K562 (cell line): ENCODE measurements at regions not wholly inside any gene's neighbourhood (a gene's known extent, or its start where the extent isn't known, plus 50 kb on each side); places are given as distances from the start of the nearest gene placed in this dataset.

Experiments
- ATAC-seq: fragments of 200-7000 bp; cut with Tn5 transposase; 3 replicates; pipeline ENCODE4 v1.9.1; 2020; ENCODE audit warnings: moderate library complexity
- BruUV-seq: library from RNA; stranded (reverse); fragments of 400-500 nt; replicated peaks from 2 replicates; lab custom pipeline; 2021; lab: Mats Ljungman, UMichigan
- CTCF ChIA-PET: fragments of 300-600 bp; formaldehyde crosslinking; extraction: SDS; loops from one replicate; lab custom pipeline; 2021; ENCODE audit warnings: low intra/inter-chr PET ratio; lab: Yijun Ruan, JAX
- POLR2A ChIA-PET: fragments of 300-600, 350-650 bp; sonication (Branson Sonifier 250); formaldehyde crosslinking; extraction: SDS; loops from one replicate; lab custom pipeline; 2021; ENCODE audit warnings: antibody characterized with exemption, inconsistent platforms; lab: Yijun Ruan, JAX
- DNase-seq, 4 experiments: peaks; one replicate each; pipeline versions ENCODE4 v3.0.0 to v3.0.0-alpha.2; 2011 to 2018; ENCODE audit warnings: low spot score in 3 of 4, mixed read lengths in 3 of 4; ENCODE audit errors: extremely low read depth in 1 of 4
- FAIRE-seq: peaks from 2 replicates; lab custom pipeline; 2011; peaks lifted over from hg19 to GRCh38; lab: Jason Lieb, UNC
- H2AFZ ChIP-seq: 2 replicates; pipeline ENCODE4 v1.6.0; 2011; ENCODE audit warnings: low read depth, low read length, control low read depth, inconsistent platforms
- H3K27ac ChIP-seq: fragments of 200-600 bp; 3 replicates; pipeline ENCODE4 v1.8.0; 2011; ENCODE audit warnings: low read depth, mild to moderate bottlenecking, control low read depth, inconsistent platforms, low read length, moderate library complexity, mixed read lengths; ENCODE audit errors: extremely low read depth
- H3K27me3 ChIP-seq, 2 experiments: fragments of 300-600 bp in 1 of 2; 2 replicates in 1 of 2; 3 replicates in 1 of 2; pipeline versions ENCODE4 v1.6.0 to v1.8.0; 2011; ENCODE audit warnings: inconsistent platforms in 2 of 2, low read length in 2 of 2, mild to moderate bottlenecking in 1 of 2, mixed read lengths in 1 of 2, moderate library complexity in 1 of 2; ENCODE audit not compliant: control insufficient read depth in 2 of 2, insufficient read depth in 2 of 2
- H3K36me3 ChIP-seq: fragments of 300-600 bp; 3 replicates; pipeline ENCODE4 v1.8.0; 2011; ENCODE audit warnings: mild to moderate bottlenecking, low read length, inconsistent platforms; ENCODE audit not compliant: control insufficient read depth, insufficient read depth
- H3K4me1 ChIP-seq, 2 experiments: fragments of 200-600 bp in 1 of 2; replicated peaks in 1 of 2; 2 replicates in 1 of 2; 3 replicates in 1 of 2; pipeline versions ENCODE4 v1.5.1 to v1.8.0; 2011; ENCODE audit warnings: inconsistent platforms in 2 of 2, low read length in 2 of 2, mild to moderate bottlenecking in 1 of 2, mixed read lengths in 1 of 2, moderate library complexity in 1 of 2; ENCODE audit not compliant: control insufficient read depth in 2 of 2, insufficient read depth in 2 of 2
- H3K4me2 ChIP-seq: 2 replicates; pipeline ENCODE4 v1.6.1; 2011; ENCODE audit warnings: low read length, control low read depth, inconsistent platforms, mixed read lengths; ENCODE audit not compliant: insufficient read depth
- H3K4me3 ChIP-seq: fragments of 200-600 bp; sonication (generic), shearing (Covaris generic); 2 replicates; pipeline ENCODE4 v1.5.1; 2016; ENCODE audit warnings: control low read depth, inconsistent platforms
- H3K79me2 ChIP-seq: fragments of 200-600 bp; 3 replicates; pipeline ENCODE4 v1.8.0; 2011; ENCODE audit warnings: low read length, inconsistent platforms; ENCODE audit not compliant: control insufficient read depth, insufficient read depth
- H3K9ac ChIP-seq, 2 experiments: 2 replicates each; pipeline versions ENCODE4 v1.6.0 to v1.6.1; 2011; ENCODE audit warnings: low read depth in 2 of 2, low read length in 2 of 2, control low read depth in 1 of 2, inconsistent platforms in 1 of 2, mild to moderate bottlenecking in 1 of 2, mixed read lengths in 1 of 2; ENCODE audit not compliant: insufficient read depth in 1 of 2
- H3K9me1 ChIP-seq: one replicate; pipeline ENCODE4 v1.6.0; 2011; ENCODE audit warnings: inconsistent platforms, mild to moderate bottlenecking, low read length, moderate library complexity; ENCODE audit not compliant: control insufficient read depth, insufficient read depth
- H3K9me3 ChIP-seq: replicated peaks from 2 replicates; pipeline ENCODE4 v1.5.1; 2011; ENCODE audit warnings: low read depth, low read length, inconsistent platforms; ENCODE audit not compliant: control insufficient read depth, insufficient read depth
- H4K20me1 ChIP-seq: replicated peaks from 2 replicates; pipeline ENCODE4 v1.6.1; 2011; ENCODE audit warnings: low read length, inconsistent platforms, mixed read lengths; ENCODE audit not compliant: control insufficient read depth, insufficient read depth
- CEBPB ChIP-seq: fragments of 450-650 bp; IDR thresholded peaks from 2 replicates; pipeline ENCODE4 v1.6.1; 2016; ENCODE audit warnings: missing genetic modification characterization, missing compliant biosample characterization
- HIVEP1 ChIP-seq: fragments of 250-450 bp; sonication (Bioruptor Pico); IDR thresholded peaks from 2 replicates; pipeline ENCODE4 v1.4.0; 2020; ENCODE audit warnings: mild to moderate bottlenecking
- PHB ChIP-seq: fragments of 250-450 bp; sonication (Bioruptor Pico); IDR thresholded peaks from 2 replicates; pipeline ENCODE4 v1.5.0; 2021
- PURB ChIP-seq: sonication (generic); formaldehyde crosslinking; IDR thresholded peaks from 2 replicates; pipeline ENCODE4 v1.9.0; 2021; ENCODE audit warnings: low read depth, mild to moderate bottlenecking, missing genetic modification reagents
- SRSF3 ChIP-seq: fragments of 200-400 bp; formaldehyde crosslinking; IDR thresholded peaks from 2 replicates; pipeline ENCODE4 v1.6.1; 2016; ENCODE audit warnings: mild to moderate bottlenecking, low read length, moderate library complexity; ENCODE audit not compliant: insufficient read depth
- ZBTB17 ChIP-seq: fragments of 450-650 bp; formaldehyde crosslinking; IDR thresholded peaks from 2 replicates; pipeline ENCODE4 v1.4.0; 2020; ENCODE audit warnings: mild to moderate bottlenecking
- ZNF707 ChIP-seq: fragments of 250-450 bp; sonication (Bioruptor Pico); conservative IDR thresholded peaks from 2 replicates; pipeline ENCODE4 v1.8.0; 2022; ENCODE audit warnings: inconsistent platforms, mild to moderate bottlenecking, moderate library complexity
- WGBS: fragments of 100-300 bp; shearing (Covaris generic); methylation state at CpG from one replicate; pipeline ENCODE4 v1.1.6; 2016; ENCODE audit warnings: low coverage, mixed read lengths; ENCODE audit not compliant: insufficient coverage; ENCODE audit errors: missing lambda C conversion rate; 5-methylcytosine and 5-hydroxymethylcytosine counted together
- in situ Hi-C: fragments of 300-500 bp; cut with MboI; formaldehyde crosslinking; loops from 4 replicates; pipeline ENCODE4 v1.15.0; 2018; ENCODE audit warnings: inconsistent platforms, mixed read lengths
- intact Hi-C: fragments of 100-400 bp; cut with micrococcal nuclease; formaldehyde crosslinking; loops from 2 replicates; pipeline ENCODE4 v1.14.2; 2022
- TF ChIP-seq, protein P1 (sequence below): fragments of 250-450 bp; sonication (Bioruptor Pico); IDR thresholded peaks from 2 replicates; pipeline ENCODE4 v1.4.0; 2020; ENCODE audit warnings: mild to moderate bottlenecking, moderate library complexity
- TF ChIP-seq, protein P2 (sequence below), 2 experiments: fragments of 450-650 bp; IDR thresholded peaks; 2 replicates each; pipeline ENCODE4 v1.6.1; 2016; ENCODE audit warnings: mild to moderate bottlenecking in 2 of 2, borderline replicate concordance in 1 of 2, low read depth in 1 of 2, moderate library complexity in 1 of 2

DNA sequence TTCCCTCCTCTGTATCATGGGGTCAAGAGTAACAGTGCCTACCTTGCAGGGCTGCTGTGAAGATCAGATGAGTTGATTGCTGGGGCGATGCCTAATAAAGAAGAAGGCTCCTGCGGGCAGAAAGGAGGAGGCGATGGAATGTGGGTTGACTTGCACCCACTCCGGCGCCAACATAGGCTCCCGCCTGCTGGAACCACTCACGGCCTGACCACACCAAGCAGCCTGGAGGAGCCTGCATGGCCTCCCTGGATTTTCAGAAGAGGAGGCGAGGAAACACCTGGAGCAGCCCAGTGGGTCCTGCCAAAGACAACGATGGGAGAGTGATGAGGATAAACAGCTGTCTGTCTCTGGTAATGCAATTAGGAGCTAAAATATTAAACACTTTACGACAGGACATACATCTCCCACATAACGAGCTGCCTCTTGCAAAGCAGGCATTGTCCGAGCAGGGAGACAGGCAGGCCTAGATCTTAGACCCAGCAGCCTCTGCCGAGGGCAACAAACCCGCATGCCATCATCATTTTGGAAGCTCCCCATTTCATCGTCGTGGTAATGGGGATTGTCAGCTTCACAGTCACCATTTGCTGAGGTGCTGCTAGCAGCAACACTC lies 302.9 kb upstream of the ZMIZ1 start:
- in situ Hi-C loops: no loop called here
- ATAC-seq: no peak
- no peak overlapping the region for H2AFZ ChIP-seq
- H3K4me2 ChIP-seq: no peak overlapping the region
- 2% methylated on average over 16 of the region's 16 CpGs for WGBS
- no TSS peak for BruUV-seq
- TF ChIP-seq HIVEP1 (CRISPR knock-in tag) (no peak), PHB (CRISPR knock-in tag) (no peak), CEBPB (tag) (no peak), SRSF3 (no peak), ZNF707 (CRISPR knock-in tag) (no peak), PURB (CRISPR knock-in tag) (no peak), ZBTB17 (CRISPR knock-in tag) (no peak)
- TF ChIP-seq, protein P1, sequence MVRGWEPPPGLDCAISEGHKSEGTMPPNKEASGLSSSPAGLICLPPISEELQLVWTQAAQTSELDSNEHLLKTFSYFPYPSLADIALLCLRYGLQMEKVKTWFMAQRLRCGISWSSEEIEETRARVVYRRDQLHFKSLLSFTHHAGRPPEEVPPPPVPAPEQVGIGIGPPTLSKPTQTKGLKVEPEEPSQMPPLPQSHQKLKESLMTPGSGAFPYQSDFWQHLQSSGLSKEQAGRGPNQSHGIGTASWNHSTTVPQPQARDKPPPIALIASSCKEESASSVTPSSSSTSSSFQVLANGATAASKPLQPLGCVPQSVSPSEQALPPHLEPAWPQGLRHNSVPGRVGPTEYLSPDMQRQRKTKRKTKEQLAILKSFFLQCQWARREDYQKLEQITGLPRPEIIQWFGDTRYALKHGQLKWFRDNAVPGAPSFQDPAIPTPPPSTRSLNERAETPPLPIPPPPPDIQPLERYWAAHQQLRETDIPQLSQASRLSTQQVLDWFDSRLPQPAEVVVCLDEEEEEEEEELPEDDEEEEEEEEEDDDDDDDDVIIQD: no peak
- TF ChIP-seq, protein P2, sequence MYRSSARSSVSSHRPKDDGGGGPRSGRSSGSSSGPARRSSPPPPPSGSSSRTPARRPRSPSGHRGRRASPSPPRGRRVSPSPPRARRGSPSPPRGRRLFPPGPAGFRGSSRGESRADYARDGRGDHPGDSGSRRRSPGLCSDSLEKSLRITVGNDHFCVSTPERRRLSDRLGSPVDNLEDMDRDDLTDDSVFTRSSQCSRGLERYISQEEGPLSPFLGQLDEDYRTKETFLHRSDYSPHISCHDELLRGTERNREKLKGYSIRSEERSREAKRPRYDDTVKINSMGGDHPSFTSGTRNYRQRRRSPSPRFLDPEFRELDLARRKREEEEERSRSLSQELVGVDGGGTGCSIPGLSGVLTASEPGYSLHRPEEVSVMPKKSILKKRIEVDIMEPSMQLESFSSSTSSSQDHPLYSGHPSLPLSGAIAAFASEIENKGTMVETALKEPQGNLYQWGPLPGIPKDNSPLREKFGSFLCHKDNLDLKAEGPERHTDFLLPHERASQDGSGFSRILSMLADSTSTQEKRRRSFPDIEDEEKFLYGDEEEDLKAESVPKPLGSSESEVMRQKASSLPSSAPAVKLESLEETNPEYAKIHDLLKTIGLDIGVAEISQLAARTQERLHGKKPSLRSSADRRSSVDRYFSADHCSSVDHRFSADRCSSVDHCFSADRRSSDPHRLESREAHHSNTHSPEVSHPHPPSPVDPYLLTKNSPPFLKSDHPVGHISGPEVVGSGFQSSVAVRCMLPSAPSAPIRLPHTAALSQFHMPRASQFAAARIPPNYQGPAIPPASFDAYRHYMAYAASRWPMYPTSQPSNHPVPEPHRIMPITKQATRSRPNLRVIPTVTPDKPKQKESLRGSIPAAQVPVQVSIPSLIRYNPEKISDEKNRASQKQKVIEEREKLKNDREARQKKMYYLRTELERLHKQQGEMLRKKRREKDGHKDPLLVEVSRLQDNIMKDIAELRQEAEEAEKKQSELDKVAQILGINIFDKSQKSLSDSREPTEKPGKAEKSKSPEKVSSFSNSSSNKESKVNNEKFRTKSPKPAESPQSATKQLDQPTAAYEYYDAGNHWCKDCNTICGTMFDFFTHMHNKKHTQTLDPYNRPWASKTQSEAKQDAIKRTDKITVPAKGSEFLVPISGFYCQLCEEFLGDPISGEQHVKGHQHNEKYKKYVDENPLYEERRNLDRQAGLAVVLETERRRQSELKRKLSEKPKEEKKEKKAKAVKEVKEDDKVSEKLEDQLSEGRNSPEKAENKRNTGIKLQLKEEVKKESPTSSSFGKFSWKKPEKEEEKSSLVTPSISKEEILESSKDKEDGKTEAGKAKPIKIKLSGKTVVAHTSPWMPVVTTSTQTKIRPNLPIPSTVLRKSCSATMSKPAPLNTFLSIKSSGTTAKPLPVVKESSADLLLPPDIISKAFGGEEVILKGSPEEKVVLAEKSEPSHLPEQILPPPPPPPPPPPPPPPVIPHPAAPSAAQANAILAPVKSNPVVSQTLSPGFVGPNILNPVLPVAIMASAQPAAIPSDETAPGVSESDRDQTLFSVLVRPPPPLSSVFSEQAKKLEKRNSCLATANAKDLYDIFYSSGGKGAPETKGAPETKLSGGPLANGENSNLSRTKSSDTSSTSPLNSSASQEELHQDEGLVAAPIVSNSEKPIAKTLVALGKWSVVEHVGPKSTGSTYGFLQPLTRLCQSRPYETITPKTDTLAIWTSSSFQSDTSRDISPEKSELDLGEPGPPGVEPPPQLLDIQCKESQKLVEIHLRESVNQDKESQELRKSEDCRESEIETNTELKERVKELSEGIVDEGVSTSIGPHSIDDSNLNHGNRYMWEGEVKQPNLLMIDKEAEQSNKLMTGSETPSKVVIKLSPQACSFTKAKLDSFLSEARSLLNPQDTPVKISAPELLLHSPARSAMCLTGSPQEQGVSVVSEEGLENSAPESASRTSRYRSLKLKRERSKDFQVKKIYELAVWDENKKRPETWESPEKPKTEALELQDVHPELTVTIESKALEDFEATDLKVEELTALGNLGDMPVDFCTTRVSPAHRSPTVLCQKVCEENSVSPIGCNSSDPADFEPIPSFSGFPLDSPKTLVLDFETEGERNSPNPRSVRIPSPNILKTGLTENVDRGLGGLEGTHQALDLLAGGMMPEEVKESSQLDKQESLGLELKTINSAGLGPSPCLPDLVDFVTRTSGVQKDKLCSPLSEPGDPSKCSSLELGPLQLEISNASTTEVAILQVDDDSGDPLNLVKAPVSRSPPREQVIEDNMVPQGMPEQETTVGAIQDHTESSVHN (IDR thresholded peaks at IDR 0.05; ENCODE audit: borderline replicate concordance in 1 of 2, low read depth in 1 of 2): no peak
- H3K36me3 ChIP-seq: no peaks in the 10 kb centered on the region
- no peaks in the 10 kb centered on the region for H3K79me2 ChIP-seq
- no peak overlapping the region for H3K9ac ChIP-seq
- intact Hi-C loops: no loop called here
- no peak for DNase-seq
- no peak for FAIRE-seq
- no peaks in the 10 kb centered on the region for H3K9me3 ChIP-seq
- CTCF ChIA-PET: no interaction called here
- no peaks in the 10 kb centered on the region for H3K4me1 ChIP-seq
- peaks cover 33 to 77% of the 10 kb centered on the region in 2 experiments; a peak in 4 of 5 replicates for H3K27me3 ChIP-seq
- H4K20me1 ChIP-seq: peaks cover 5% of the 10 kb centered on the region; the same call in 1 of the 2 replicates
- no peak overlapping the region for H3K4me3 ChIP-seq
- H3K9me1 ChIP-seq: no peaks in the 10 kb centered on the region
- no peak overlapping the region for H3K27ac ChIP-seq
- POLR2A ChIA-PET: interaction anchor here (0.5 kb wide), 1 partner anchor 356 kb away, joined by 3 read pairs; no protein-coding TSS in a partner anchor
